ENCODE measurements at regions not wholly inside any gene's neighbourhood (a gene's known extent, or its start where the extent isn't known, plus 50 kb on each side); places are given as distances from the start of the nearest gene placed in this dataset.
"Not testable (repeated sequence)": the region's sequence is repeated elsewhere in the genome, so short reads cannot be mapped to it uniquely, and the experiment has no call there.

DNA sequence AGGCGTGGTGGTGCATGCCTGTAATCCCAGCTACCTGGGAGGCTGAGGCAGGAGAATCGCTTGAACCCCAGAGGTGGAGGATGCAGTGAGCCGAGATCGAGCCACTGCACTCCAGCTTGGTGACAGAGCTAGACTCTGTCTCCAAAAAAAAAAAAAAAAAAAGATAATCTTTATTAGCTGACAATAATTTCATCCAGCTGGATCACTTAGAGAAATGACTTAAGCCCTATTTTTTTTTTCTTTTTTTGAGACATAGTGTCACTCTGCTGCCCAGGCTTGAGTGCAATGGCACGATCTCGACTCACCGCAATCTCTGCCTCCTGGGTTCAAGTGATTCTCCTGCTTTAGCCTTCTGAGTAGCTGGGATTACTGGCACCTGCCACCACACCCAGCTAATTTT is 51.6 kb upstream of the MAP4K4 start:
- DNase-seq (ENCODE audit: low spot score) = not testable (repeated sequence)

- DNase-seq (ENCODE audit: low spot score) = no peak
These were observed 52.6 kb upstream of the MAP4K4 start for GRCh38 chr2:101644842-101645383.

- no peak for DNase-seq (ENCODE audit: low spot score)
These were observed 54.4 kb upstream of the MAP4K4 start for GRCh38 chr2:101643004-101643524.

DNA sequence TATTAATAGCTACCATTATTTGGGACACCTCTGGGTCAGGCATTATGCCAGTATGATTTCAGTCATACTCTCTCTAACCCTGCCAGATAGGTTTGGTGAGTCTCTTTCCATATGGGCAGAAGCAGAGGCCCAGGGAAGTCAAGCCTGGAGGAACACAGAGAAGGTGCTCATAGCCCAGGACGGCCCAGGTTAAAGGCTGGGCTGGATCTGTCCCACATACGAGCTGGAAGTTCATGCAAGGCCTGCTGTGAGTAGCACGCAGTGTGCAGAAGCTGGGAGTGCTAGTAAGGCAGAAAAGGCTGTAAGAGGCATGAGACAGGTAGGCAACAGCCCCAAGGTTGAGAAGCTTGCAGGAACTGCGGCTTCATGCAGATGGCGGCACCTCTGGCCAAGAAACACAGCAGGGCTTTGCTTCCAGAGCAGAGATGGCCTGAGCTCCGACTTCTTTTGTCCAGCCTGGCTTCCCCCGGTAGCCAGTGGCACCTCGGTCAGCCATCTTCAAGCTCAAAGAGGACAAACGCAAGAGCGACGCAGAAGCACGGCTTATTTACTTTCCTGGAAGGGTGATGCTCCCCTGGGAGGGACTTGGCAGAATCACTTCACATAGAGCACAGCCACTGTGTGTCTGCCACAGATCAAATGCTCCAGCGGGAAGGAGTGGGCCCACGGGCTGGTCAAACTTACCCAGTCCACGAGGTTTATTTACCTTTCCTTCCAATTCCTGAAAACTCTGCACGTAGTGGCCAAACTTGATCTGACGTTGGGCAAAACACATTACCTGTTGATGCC is 58.5 kb upstream of the MAP4K4 start:
- DNase-seq (ENCODE audit: low spot score) = no peak

- DNase-seq (ENCODE audit: low spot score) = no peak
These were observed 59.3 kb upstream of the MAP4K4 start for GRCh38 chr2:101638181-101638711.

GRCh38 chr2:101630224-101630949 is 67.1 kb upstream of the MAP4K4 start:
- DNase-seq (ENCODE audit: low spot score) = no peak

- DNase-seq (ENCODE audit: low spot score) = no peak
These were observed 69.5 kb upstream of the MAP4K4 start for GRCh38 chr2:101628030-101628392.

DNA sequence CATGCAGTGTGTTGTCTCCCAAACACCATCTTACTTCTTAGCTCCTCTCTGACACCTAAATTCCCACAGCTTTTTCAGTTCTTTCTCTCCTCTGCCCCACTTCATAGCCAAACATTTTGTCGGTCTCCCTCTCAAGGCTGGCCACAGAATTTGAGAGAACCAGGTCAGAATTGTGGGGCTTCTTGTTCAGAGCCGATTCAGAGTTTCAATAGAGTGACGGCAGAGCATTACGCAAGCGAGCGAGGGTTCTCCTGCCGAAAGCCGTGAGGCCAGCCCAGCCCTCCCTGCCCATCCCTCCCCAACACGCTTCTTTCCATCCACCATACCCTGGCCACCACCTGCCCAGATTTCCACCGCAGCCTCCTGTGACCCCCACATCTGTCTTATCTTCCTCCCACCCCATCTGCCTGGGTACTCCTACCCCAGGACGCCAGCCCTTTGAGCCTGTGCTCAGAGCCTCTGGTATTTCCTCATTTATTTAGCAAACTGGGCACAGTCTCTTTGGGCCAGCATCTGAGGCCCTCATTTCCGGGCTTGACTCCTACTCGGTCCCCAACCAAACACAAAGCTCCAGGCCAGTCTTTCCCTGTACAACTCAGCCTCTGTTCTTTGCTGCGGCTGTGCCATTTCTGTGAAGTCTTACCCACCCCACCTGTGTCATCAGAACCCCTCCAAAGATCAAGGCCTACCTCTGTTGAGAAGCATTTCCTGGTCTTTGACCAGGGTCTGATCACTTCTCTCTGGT is 70.0 kb upstream of the MAP4K4 start:
- DNase-seq (ENCODE audit: low spot score) = no peak

GRCh38 chr2:101625814-101626213 is 71.7 kb upstream of the MAP4K4 start:
- not testable (repeated sequence) for DNase-seq (ENCODE audit: low spot score)

DNA sequence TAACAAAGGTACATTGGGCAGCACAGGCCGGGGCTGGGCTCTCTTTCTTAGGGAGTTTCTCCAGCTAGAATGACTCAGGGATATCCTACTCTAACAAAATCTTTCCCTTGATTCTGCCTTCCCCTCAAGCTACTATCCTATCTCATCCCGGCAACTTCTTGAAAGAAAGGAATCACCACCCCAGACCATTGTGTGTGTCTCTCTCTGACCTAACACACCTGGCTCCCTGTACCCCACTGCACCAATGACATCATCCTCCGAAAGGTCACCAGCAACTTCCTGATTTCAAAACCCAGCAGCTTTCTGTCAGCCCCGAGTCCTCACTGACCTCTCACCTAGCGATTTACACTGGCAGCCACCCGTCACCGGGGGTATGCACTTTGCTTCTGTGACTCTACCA is 72.1 kb upstream of the MAP4K4 start:
- no peak for DNase-seq (ENCODE audit: low spot score)

DNA sequence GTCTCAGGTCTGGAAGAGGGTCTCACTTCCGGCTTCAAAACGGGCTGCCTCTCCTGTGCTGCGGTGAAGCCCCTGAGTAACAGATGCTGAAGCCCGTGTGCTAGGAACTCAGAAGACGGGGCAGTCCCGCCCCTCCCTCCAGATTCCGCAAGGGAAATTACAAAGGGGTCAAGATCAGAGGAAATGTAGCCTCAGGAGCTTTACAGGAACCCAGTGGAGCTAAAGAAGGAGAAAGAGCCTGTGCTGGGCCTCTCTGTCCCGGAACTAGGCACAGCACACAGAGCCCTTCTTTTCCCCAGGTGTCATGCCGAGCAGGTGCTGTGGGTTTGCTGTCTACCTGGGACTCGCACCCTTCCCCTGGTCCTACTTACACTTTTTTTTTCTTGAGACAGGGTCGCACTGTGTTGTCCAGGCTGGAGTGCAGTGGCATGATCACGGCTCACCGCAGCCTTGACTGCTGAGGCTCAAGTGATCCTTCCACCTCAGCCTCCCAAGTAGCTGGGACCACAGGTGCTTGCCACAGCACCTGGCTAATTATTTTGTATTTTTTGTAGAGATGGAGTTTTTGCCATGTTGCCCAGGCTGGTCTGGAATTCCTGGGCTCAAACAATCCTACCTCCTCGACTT is 72.7 kb upstream of the MAP4K4 start:
- DNase-seq (ENCODE audit: low spot score) = no peak

DNA sequence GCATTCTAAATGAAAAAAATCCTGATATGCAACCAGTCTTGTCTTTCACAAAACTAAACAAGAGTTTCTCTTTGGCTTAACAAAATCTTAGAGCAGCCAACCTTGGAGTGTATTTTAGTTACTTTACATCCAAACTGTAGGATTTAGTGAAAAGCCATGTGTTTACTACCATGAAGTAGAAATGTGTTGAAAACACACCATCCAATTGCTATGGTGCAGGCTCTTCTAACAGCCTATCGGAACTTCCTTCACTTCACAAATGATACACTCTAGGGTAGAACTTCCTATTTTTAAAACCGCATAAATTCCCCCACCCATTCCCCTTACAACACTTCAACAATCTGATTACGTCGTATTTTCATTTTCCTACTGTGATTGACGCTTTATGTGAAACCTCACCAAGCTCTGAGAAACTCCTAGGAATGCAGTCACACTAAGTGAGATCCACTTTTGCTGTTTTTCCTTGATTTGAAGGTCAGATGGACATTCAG is 74.4 kb upstream of the MAP4K4 start:
- no peak for DNase-seq (ENCODE audit: low spot score)

GRCh38 chr2:101622210-101623030 is 75.1 kb upstream of the MAP4K4 start:
- DNase-seq (ENCODE audit: low spot score) = no peak

DNA sequence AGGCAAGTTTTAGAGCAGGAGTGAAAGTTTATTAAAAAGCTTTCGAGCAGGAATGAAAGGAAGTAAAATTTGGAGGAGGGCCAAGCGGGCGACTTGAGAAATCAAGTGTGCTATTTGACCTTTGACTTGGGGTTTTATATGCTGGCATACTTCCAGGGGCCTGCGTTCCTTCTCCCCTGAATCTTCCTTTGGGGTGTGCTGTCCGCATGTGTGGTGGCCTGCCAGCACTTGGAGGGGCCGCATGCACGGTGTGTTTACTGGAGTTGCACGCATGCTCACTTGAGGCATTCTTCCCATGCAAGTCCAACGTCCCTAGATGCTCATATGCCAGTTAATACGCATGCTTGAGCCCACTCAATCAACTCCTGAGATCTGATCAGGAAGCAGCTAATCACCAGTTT is 78.3 kb upstream of the MAP4K4 start:
- DNase-seq (ENCODE audit: low spot score) = peak; percentile 28

- no peak for DNase-seq (ENCODE audit: low spot score)
These were observed 79.7 kb upstream of the MAP4K4 start for GRCh38 chr2:101617796-101618195.

GRCh38 chr2:101617188-101617587 is 80.3 kb upstream of the MAP4K4 start:
- no peak for DNase-seq (ENCODE audit: low spot score)

GRCh38 chr2:101614127-101614759 is 83.3 kb upstream of the MAP4K4 start:
- DNase-seq (ENCODE audit: low spot score) = no peak

- peak; percentile 25 for DNase-seq (ENCODE audit: low spot score)
These were observed 84.3 kb upstream of the MAP4K4 start for GRCh38 chr2:101613056-101613704.

DNA sequence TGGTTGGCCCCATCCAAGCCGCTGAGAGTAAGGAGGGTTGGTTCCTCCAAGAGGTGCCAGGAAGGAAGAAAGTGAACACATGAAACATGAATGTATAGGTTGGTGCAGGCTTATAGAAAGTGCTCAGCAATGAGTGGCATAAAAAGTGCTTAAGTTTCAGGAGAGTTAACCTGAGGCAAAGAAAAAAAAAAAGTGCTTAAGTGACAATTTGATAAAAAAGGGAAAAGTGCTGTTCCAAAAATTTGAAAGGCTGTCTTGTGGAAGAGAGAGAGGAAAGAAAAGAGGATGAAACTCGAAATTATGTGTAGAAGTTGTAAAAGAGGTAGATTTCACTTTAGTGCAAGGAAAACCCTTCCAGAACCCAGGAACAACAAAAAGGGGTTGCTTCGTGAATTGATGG is 85.5 kb upstream of the MAP4K4 start:
- no peak for DNase-seq (ENCODE audit: low spot score)

Measured in pons (tissue), 1 donor.